AG09309 (cell line): ENCODE measurements at regions not wholly inside any gene's neighbourhood (a gene's known extent, or its start where the extent isn't known, plus 50 kb on each side); places are given as distances from the start of the nearest gene placed in this dataset.

Experiments
- DNase-seq: peaks from one replicate; pipeline ENCODE4 v3.0.0-alpha.2; 2010; ENCODE audit warnings: low read depth
- H3K4me3 ChIP-seq: 2 replicates; pipeline ENCODE4 v1.5.1; 2011; ENCODE audit warnings: mild to moderate bottlenecking, low read depth, low read length, moderate library complexity; ENCODE audit not compliant: control insufficient read depth
- TF ChIP-seq, protein P1 (sequence below): IDR thresholded peaks from 2 replicates; pipeline ENCODE4 v1.5.1; 2011; ENCODE audit warnings: mild to moderate bottlenecking, low read depth, low read length, inconsistent platforms; ENCODE audit not compliant: insufficient read depth, control insufficient read depth; ENCODE audit errors: missing control alignments

DNA sequence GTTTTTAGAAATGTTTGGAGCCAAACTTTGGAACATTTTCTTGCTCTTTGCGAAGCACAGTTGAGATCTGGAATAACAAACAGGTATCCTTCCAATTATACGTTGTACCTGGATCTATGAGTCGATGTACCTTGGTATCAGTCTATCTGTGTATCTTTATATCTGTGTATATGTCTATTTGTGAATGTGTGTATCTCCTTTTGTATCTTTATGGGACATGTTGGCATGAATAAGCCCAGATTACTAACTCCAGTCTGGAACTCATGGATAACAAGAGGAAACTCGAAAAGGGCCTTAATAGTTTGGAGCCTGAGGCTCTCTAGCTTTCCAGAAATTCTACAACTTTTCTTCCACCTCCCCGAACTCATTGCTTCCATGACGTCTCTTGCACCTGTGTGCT lies 490.0 kb downstream of the GATA3 start:
- no peak for DNase-seq
- TF ChIP-seq, protein P1, sequence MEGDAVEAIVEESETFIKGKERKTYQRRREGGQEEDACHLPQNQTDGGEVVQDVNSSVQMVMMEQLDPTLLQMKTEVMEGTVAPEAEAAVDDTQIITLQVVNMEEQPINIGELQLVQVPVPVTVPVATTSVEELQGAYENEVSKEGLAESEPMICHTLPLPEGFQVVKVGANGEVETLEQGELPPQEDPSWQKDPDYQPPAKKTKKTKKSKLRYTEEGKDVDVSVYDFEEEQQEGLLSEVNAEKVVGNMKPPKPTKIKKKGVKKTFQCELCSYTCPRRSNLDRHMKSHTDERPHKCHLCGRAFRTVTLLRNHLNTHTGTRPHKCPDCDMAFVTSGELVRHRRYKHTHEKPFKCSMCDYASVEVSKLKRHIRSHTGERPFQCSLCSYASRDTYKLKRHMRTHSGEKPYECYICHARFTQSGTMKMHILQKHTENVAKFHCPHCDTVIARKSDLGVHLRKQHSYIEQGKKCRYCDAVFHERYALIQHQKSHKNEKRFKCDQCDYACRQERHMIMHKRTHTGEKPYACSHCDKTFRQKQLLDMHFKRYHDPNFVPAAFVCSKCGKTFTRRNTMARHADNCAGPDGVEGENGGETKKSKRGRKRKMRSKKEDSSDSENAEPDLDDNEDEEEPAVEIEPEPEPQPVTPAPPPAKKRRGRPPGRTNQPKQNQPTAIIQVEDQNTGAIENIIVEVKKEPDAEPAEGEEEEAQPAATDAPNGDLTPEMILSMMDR = no peak
- H3K4me3 ChIP-seq = no peak overlapping the region

DNA sequence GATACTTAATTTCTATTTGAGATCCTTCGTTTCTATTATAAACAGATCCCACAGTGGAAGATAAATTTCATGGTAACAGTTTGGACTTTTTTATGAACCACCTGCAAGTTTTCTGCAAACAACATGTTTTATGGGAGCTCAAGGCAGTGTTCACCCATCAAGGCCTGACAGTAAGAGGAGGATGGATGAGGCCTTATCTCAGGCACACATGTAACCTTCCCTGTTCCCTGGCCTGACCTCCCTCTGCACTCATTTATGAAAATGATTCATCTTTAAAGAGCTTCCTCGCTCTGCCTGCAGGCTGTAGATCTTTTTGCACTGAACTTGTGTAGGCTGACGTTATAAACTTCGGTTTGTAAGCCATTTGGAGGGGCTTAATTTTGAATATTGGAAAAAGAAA lies 500.1 kb downstream of the GATA3 start:
- TF ChIP-seq, protein P1 = no peak
- DNase-seq = no peak
- no peak overlapping the region for H3K4me3 ChIP-seq

DNA sequence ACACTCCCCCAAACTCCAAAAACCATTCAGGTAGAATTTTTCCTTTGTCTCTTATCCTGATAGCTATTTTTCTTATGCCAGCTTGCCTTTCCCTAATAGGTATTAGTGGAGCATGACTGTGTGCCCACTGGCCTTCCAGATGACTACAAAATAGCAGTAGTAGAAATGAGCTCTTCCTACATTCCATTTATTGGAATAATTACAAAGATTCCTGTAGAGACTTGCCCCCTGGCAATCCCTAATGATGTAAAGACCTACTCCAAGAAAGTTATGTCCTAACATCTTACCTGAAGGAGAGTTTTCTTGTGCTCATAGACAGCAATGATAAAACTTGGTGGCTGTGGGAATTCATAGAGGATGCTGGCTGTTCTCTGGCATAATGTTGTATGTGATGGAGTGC lies 501.8 kb downstream of the GATA3 start:
- H3K4me3 ChIP-seq = no peak overlapping the region
- TF ChIP-seq, protein P1 = no peak
- no peak for DNase-seq

GRCh38 chr10:8563478-8563877 lies 509.0 kb downstream of the GATA3 start:
- H3K4me3 ChIP-seq = no peak overlapping the region
- no peak for DNase-seq
- TF ChIP-seq, protein P1 = no peak

DNA sequence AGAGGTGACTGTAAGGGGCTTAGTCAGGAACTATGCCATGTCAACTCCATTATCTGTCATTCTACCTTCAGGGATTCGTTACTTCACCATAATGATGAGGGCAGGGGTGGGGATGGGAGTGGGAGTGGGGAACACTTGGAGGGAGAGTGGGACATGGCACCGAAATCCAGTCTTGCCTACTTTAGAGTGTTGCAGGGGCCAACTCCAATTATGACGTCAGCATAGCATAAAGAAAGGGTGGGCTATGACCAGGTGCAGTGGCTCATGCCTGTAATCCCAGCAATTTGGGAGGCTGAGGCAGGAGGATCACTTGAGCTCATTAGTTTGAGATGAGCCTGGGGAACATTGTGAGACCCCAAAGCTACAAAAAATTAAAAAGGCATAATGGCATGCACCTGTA lies 512.2 kb downstream of the GATA3 start:
- DNase-seq = no peak
- TF ChIP-seq, protein P1 = no peak
- no peak overlapping the region for H3K4me3 ChIP-seq

- H3K4me3 ChIP-seq = no peak overlapping the region
- TF ChIP-seq, protein P1 = no peak
- no peak for DNase-seq
Observed at GRCh38 chr10:8568401-8568800, 513.9 kb downstream of the GATA3 start.

DNA sequence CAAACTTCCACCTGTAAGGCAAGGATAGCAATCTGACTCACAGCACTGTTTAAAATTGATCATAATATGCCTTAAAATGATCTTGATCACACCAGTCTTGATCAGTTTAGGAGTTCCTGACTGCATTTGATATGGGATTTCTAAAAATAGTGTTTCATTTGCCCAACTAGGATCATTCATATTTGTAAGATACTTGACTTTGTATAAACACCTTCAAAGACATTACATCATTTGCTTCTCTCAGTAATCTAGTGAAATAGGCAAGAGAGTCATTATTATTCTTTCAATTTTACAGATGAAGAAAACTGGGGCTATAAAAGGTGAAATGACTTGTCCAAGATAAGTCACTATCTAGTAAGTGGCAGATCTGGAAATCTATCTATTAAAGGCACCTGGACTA lies 521.1 kb downstream of the GATA3 start:
- TF ChIP-seq, protein P1 = no peak
- no peak overlapping the region for H3K4me3 ChIP-seq
- DNase-seq = no peak
